HG03457 (cell line): ENCODE measurements at regions not wholly inside any gene's neighbourhood (a gene's known extent, or its start where the extent isn't known, plus 50 kb on each side); places are given as distances from the start of the nearest gene placed in this dataset.

Experiments
- ATAC-seq: cut with Tn5 transposase; IDR thresholded peaks from one replicate; pipeline ENCODE4 v1.9.1; 2021; ENCODE audit warnings: moderate number of reproducible peaks; ENCODE audit not compliant: unreplicated experiment

GRCh38 chr5:2460098-2460497 lies 291.4 kb downstream of the IRX2 start:
- ATAC-seq, result no peak

GRCh38 chr5:2459251-2459650 lies 292.2 kb downstream of the IRX2 start:
- no peak for ATAC-seq

- no peak for ATAC-seq
These were observed 295.6 kb downstream of the IRX2 start for GRCh38 chr5:2455878-2456277.

- ATAC-seq, result no peak
These were observed 296.6 kb downstream of the IRX2 start for GRCh38 chr5:2454876-2455275.

- no peak for ATAC-seq
These were observed 297.7 kb downstream of the IRX2 start for GRCh38 chr5:2453781-2454180.

- ATAC-seq, result no peak
These were observed 300.4 kb downstream of the IRX2 start for GRCh38 chr5:2451100-2451499.

GRCh38 chr5:2442496-2443354 lies 308.8 kb downstream of the IRX2 start:
- no peak for ATAC-seq

GRCh38 chr5:2441495-2442180 lies 309.8 kb downstream of the IRX2 start:
- no peak for ATAC-seq

GRCh38 chr5:2439608-2440007 lies 311.9 kb downstream of the IRX2 start:
- no peak for ATAC-seq

- no peak for ATAC-seq
These were observed 318.4 kb downstream of the IRX2 start for GRCh38 chr5:2433086-2433485.

GRCh38 chr5:2432076-2432920 lies 319.2 kb downstream of the IRX2 start:
- ATAC-seq, result no peak

- no peak for ATAC-seq
These were observed 320.9 kb downstream of the IRX2 start for GRCh38 chr5:2430606-2431005.

GRCh38 chr5:2427983-2428382 lies 323.5 kb downstream of the IRX2 start:
- no peak for ATAC-seq

- ATAC-seq, result no peak
These were observed 327.8 kb downstream of the IRX2 start for GRCh38 chr5:2423634-2424033.

GRCh38 chr5:2417301-2417700 lies 334.2 kb downstream of the IRX2 start:
- no peak for ATAC-seq

GRCh38 chr5:2415678-2416077 lies 335.8 kb downstream of the IRX2 start:
- ATAC-seq, result no peak

GRCh38 chr5:2410451-2410850 lies 341.0 kb downstream of the IRX2 start:
- ATAC-seq, result no peak

- ATAC-seq, result no peak
These were observed 348.2 kb downstream of the IRX2 start for GRCh38 chr5:2403296-2403695.

- ATAC-seq, result no peak
These were observed 351.7 kb downstream of the IRX2 start for GRCh38 chr5:2399804-2400203.

GRCh38 chr5:2399096-2399495 lies 352.4 kb downstream of the IRX2 start:
- ATAC-seq, result no peak

- ATAC-seq, result no peak
These were observed 357.9 kb downstream of the IRX2 start for GRCh38 chr5:2393556-2393955.
